ENCODE measurements at regions not wholly inside any gene's neighbourhood (a gene's known extent, or its start where the extent isn't known, plus 50 kb on each side); places are given as distances from the start of the nearest gene placed in this dataset.
A peak's percentile ranks its signal among the peaks of the same experiment; 100 is the strongest.
"Not testable (repeated sequence)": the region's sequence is repeated elsewhere in the genome, so short reads cannot be mapped to it uniquely, and the experiment has no call there.

- no peak for TF ChIP-seq PATZ1 (CRISPR knock-in tag; IDR thresholded peaks at IDR 0.05; ENCODE audit: borderline replicate concordance)
- TF ChIP-seq CSDC2 (CRISPR knock-in tag; IDR thresholded peaks at IDR 0.05): no peak
- no peak for TF ChIP-seq POU6F1 (CRISPR knock-in tag; IDR thresholded peaks at IDR 0.05; ENCODE audit: borderline replicate concordance, low read depth)
- no peak for TF ChIP-seq ZC3H10 (CRISPR knock-in tag; IDR thresholded peaks at IDR 0.05)
Measured at GRCh38 chr4:154025110-154025509, 236.2 kb upstream of the SFRP2 start (continued).

- ATAC-seq: peak; percentile 80
- TF ChIP-seq ARNTL (CRISPR knock-in tag; IDR thresholded peaks at IDR 0.05; ENCODE audit: borderline replicate concordance, low read depth) (no peak), SNAI2 (CRISPR knock-in tag; IDR thresholded peaks at IDR 0.05) (no peak), ZFP3 (CRISPR knock-in tag; IDR thresholded peaks at IDR 0.05) (no peak)
Measured at GRCh38 chr4:154024097-154024694, 235.3 kb upstream of the SFRP2 start.

GRCh38 chr4:154023671-154024070 lies 234.8 kb upstream of the SFRP2 start:
- not testable (repeated sequence) for ATAC-seq

- no peak for ATAC-seq
Measured at GRCh38 chr4:154019811-154020210, 230.9 kb upstream of the SFRP2 start.

GRCh38 chr4:154018659-154019058 lies 229.8 kb upstream of the SFRP2 start:
- TF ChIP-seq POU6F1 (CRISPR knock-in tag; IDR thresholded peaks at IDR 0.05; ENCODE audit: borderline replicate concordance, low read depth): no peak
- TF ChIP-seq CREB5 (CRISPR knock-in tag; IDR thresholded peaks at IDR 0.05; ENCODE audit: low read depth): no peak
- no peak for TF ChIP-seq TOX (CRISPR knock-in tag; IDR thresholded peaks at IDR 0.05; ENCODE audit: borderline replicate concordance)
- no peak for TF ChIP-seq PPARA (CRISPR knock-in tag; IDR thresholded peaks at IDR 0.05; ENCODE audit: borderline replicate concordance)
- no peak for TF ChIP-seq ZNF8 (CRISPR knock-in tag; IDR thresholded peaks at IDR 0.05)
- TF ChIP-seq ISL1 (CRISPR knock-in tag; IDR thresholded peaks at IDR 0.05): no peak
- TF ChIP-seq GLIS3 (CRISPR knock-in tag; IDR thresholded peaks at IDR 0.05): no peak
- TF ChIP-seq ZFP30 (CRISPR knock-in tag; IDR thresholded peaks at IDR 0.05): no peak
- no peak for TF ChIP-seq ZNF70 (CRISPR knock-in tag; IDR thresholded peaks at IDR 0.05)
- no peak for TF ChIP-seq ESRRG (CRISPR knock-in tag; IDR thresholded peaks at IDR 0.05)
- TF ChIP-seq SNAI2 (CRISPR knock-in tag; IDR thresholded peaks at IDR 0.05): no peak
- no peak for TF ChIP-seq PATZ1 (CRISPR knock-in tag; IDR thresholded peaks at IDR 0.05; ENCODE audit: borderline replicate concordance)
- TF ChIP-seq ZFP3 (CRISPR knock-in tag; IDR thresholded peaks at IDR 0.05): no peak
- no peak for TF ChIP-seq RARB (CRISPR knock-in tag; IDR thresholded peaks at IDR 0.05)
- ATAC-seq: no peak

More at GRCh38 chr4:154019811-154020210, 230.9 kb upstream of the SFRP2 start:
- TF ChIP-seq ZFP3 (CRISPR knock-in tag; IDR thresholded peaks at IDR 0.05) (no peak), ZFP30 (CRISPR knock-in tag; IDR thresholded peaks at IDR 0.05) (no peak)

All from SK-N-SH treated with all-trans-retinoic acid at 6 μM for 48 hours (cell line).